H1 (cell line): ENCODE measurements at regions not wholly inside any gene's neighbourhood (a gene's known extent, or its start where the extent isn't known, plus 50 kb on each side); places are given as distances from the start of the nearest gene placed in this dataset.
A peak's percentile ranks its signal among the peaks of the same experiment; 100 is the strongest.

Source experiments
- CTCF ChIA-PET: fragments of 300-600 bp; sonication (Branson Sonifier 250); formaldehyde crosslinking; loops from one replicate; lab custom pipeline; 2021; ENCODE audit not compliant: partially characterized antibody; lab: Charles Lee
- POLR2A ChIA-PET: fragments of 300-600 bp; sonication (Branson Sonifier 250); formaldehyde crosslinking; loops from one replicate; lab custom pipeline; 2021; ENCODE audit warnings: inconsistent platforms; ENCODE audit not compliant: partially characterized antibody; lab: Charles Lee
- DNase-seq, 2 experiments: peaks; one replicate each; pipeline versions ENCODE4 v3.0.0 to v3.0.0-alpha.2; 2010 to 2022; ENCODE audit warnings: low spot score in 2 of 2, low read depth in 1 of 2, mixed read lengths in 1 of 2
- FAIRE-seq: peaks from 2 replicates; lab custom pipeline; 2011; peaks lifted over from hg19 to GRCh38; lab: Jason Lieb, UNC
- H2AFZ ChIP-seq: 2 replicates; pipeline ENCODE4 v1.8.1; 2012; ENCODE audit warnings: low read length, inconsistent platforms
- H2AK5ac ChIP-seq: 2 replicates; pipeline ENCODE4 v1.6.1; 2013; ENCODE audit warnings: low read depth, low read length
- H2BK120ac ChIP-seq: replicated peaks from 2 replicates; pipeline ENCODE3; 2013; ENCODE audit warnings: low read depth, low read length, inconsistent platforms
- H2BK12ac ChIP-seq: 2 replicates; pipeline ENCODE4 v1.6.1; 2013; ENCODE audit warnings: low read depth, low read length
- H2BK15ac ChIP-seq: 2 replicates; pipeline ENCODE4 v1.6.1; 2013; ENCODE audit warnings: low read length
- H2BK20ac ChIP-seq: 2 replicates; pipeline ENCODE4 v1.6.1; 2013; ENCODE audit warnings: low read length
- H2BK5ac ChIP-seq: 2 replicates; pipeline ENCODE4 v1.6.1; 2013; ENCODE audit warnings: low read depth, low read length
- H3K14ac ChIP-seq: 2 replicates; pipeline ENCODE4 v1.6.1; 2013; ENCODE audit warnings: inconsistent platforms; ENCODE audit not compliant: insufficient read length
- H3K18ac ChIP-seq: 2 replicates; pipeline ENCODE4 v1.6.1; 2013; ENCODE audit warnings: low read length; ENCODE audit errors: extremely low read depth
- H3K23ac ChIP-seq: 2 replicates; pipeline ENCODE4 v1.6.1; 2013; ENCODE audit warnings: inconsistent platforms; ENCODE audit not compliant: insufficient read length
- H3K23me2 ChIP-seq: 2 replicates; pipeline ENCODE4 v1.6.1; 2013; ENCODE audit warnings: low read depth, low read length
- H3K27ac ChIP-seq: 2 replicates; pipeline ENCODE4 v1.6.1; 2011; ENCODE audit warnings: low read depth, low read length, inconsistent platforms
- H3K27me3 ChIP-seq, 4 experiments: replicated peaks in 1 of 4; 1 replicate in 1 of 4; 2 replicates in 3 of 4; pipeline versions ENCODE4 v1.6.1 to v1.8.1; 2011 to 2013; ENCODE audit warnings: low read length in 3 of 4, mild to moderate bottlenecking in 3 of 4, inconsistent platforms in 2 of 4, mixed read lengths in 2 of 4, moderate library complexity in 1 of 4; ENCODE audit not compliant: control insufficient read depth in 3 of 4, insufficient read depth in 3 of 4; ENCODE audit errors: extremely low read depth in 1 of 4
- H3K36me3 ChIP-seq, 4 experiments: 2 replicates each; pipeline versions ENCODE4 v1.6.1 to v1.8.1; 2011 to 2013; ENCODE audit warnings: mild to moderate bottlenecking in 4 of 4, low read length in 3 of 4, moderate library complexity in 2 of 4, control low read depth in 1 of 4, inconsistent platforms in 1 of 4; ENCODE audit not compliant: insufficient read depth in 4 of 4, control insufficient read depth in 2 of 4
- H3K4ac ChIP-seq: replicated peaks from 2 replicates; pipeline ENCODE3; 2013; ENCODE audit warnings: low read length, low read depth, mixed read lengths, inconsistent platforms; ENCODE audit not compliant: insufficient read length
- H3K4me1 ChIP-seq, 4 experiments: replicated peaks in 1 of 4; 1 replicate in 1 of 4; 2 replicates in 3 of 4; pipeline versions ENCODE4 v1.6.1 to v1.8.1; 2011 to 2013; ENCODE audit warnings: low read length in 3 of 4, inconsistent platforms in 2 of 4, mixed read lengths in 1 of 4; ENCODE audit not compliant: insufficient read depth in 4 of 4, control insufficient read depth in 3 of 4
- H3K4me2 ChIP-seq, 2 experiments: 2 replicates each; pipeline versions ENCODE4 v1.6.1 to v1.8.1; 2011 to 2013; ENCODE audit warnings: low read depth in 2 of 2, low read length in 2 of 2, control low read depth in 1 of 2, inconsistent platforms in 1 of 2, mild to moderate bottlenecking in 1 of 2; ENCODE audit not compliant: insufficient read depth in 1 of 2
- H3K4me3 ChIP-seq, 4 experiments: fragments of 200-600, 300-600 bp in 1 of 4; sonication (generic), shearing (Covaris generic), sonication (Bioruptor Twin) in 1 of 4; 2 replicates each; pipeline versions ENCODE4 v1.5.1 to v1.8.1; 2011 to 2016; ENCODE audit warnings: low read length in 4 of 4, low read depth in 3 of 4, control low read depth in 2 of 4, inconsistent platforms in 2 of 4, mild to moderate bottlenecking in 2 of 4, mixed read lengths in 1 of 4, moderate library complexity in 1 of 4; ENCODE audit not compliant: insufficient read depth in 2 of 4; ENCODE audit errors: extremely low read depth in 1 of 4
- H3K56ac ChIP-seq: replicated peaks from 2 replicates; pipeline ENCODE3; 2013; ENCODE audit warnings: low read depth, mild to moderate bottlenecking, mixed read lengths, low read length, inconsistent platforms; ENCODE audit not compliant: insufficient read length
- H3K79me1 ChIP-seq: 2 replicates; pipeline ENCODE4 v1.6.1; 2013; ENCODE audit warnings: low read depth, low read length, control low read depth
- H3K79me2 ChIP-seq, 2 experiments: 2 replicates each; pipeline versions ENCODE4 v1.6.1 to v1.8.1; 2012 to 2013; ENCODE audit warnings: low read length in 2 of 2, mild to moderate bottlenecking in 2 of 2, inconsistent platforms in 1 of 2; ENCODE audit not compliant: insufficient read depth in 2 of 2, control insufficient read depth in 1 of 2
- H3K9ac ChIP-seq, 4 experiments: replicated peaks in 1 of 4; 1 replicate in 1 of 4; 2 replicates in 3 of 4; pipeline versions ENCODE4 v1.6.1 to v1.8.1; 2011 to 2013; ENCODE audit warnings: low read depth in 3 of 4, low read length in 3 of 4, control low read depth in 2 of 4, mild to moderate bottlenecking in 2 of 4, moderate library complexity in 2 of 4, inconsistent platforms in 1 of 4; ENCODE audit errors: extremely low read depth in 1 of 4
- H3K9me3 ChIP-seq, 2 experiments: 2 replicates each; pipeline versions ENCODE4 v1.6.1 to v1.8.1; 2012 to 2013; ENCODE audit warnings: mild to moderate bottlenecking in 2 of 2, moderate library complexity in 2 of 2, control low read depth in 1 of 2, inconsistent platforms in 1 of 2, low read depth in 1 of 2, low read length in 1 of 2, mixed read lengths in 1 of 2; ENCODE audit not compliant: insufficient read depth in 2 of 2
- H4K20me1 ChIP-seq, 2 experiments: replicated peaks in 1 of 2; 2 replicates each; pipeline versions ENCODE3 to v1.8.1; 2011 to 2013; ENCODE audit warnings: inconsistent platforms in 2 of 2, low read length in 2 of 2, mild to moderate bottlenecking in 1 of 2; ENCODE audit not compliant: insufficient read depth in 2 of 2, control insufficient read depth in 1 of 2
- H4K5ac ChIP-seq: 2 replicates; pipeline ENCODE4 v1.6.1; 2013; ENCODE audit warnings: low read length, low read depth, mixed read lengths, inconsistent platforms; ENCODE audit not compliant: insufficient read length
- H4K8ac ChIP-seq: 2 replicates; pipeline ENCODE4 v1.8.0; 2013; ENCODE audit warnings: mild to moderate bottlenecking, moderate library complexity, low read length, inconsistent platforms; ENCODE audit not compliant: insufficient read depth; ENCODE audit errors: extremely low read depth
- H4K91ac ChIP-seq: replicated peaks from 2 replicates; pipeline ENCODE3; 2013; ENCODE audit warnings: low read length, mixed read lengths, inconsistent platforms; ENCODE audit not compliant: insufficient read length
- CHD1 ChIP-seq: IDR thresholded peaks from 2 replicates; pipeline ENCODE4 v1.6.1; 2012; ENCODE audit warnings: low read depth, low read length, improper control_type of control experiment
- EGR1 ChIP-seq: IDR thresholded peaks from 2 replicates; pipeline ENCODE4 v1.6.1; 2011; ENCODE audit warnings: low read depth, low read length, borderline replicate concordance
- HDAC6 ChIP-seq: IDR thresholded peaks from one replicate; pipeline ENCODE4 v1.7.1; 2012; ENCODE audit warnings: low read depth, mild to moderate bottlenecking, inconsistent platforms, low read length, moderate library complexity
- JUND ChIP-seq: IDR thresholded peaks from 2 replicates; pipeline ENCODE4 v1.6.1; 2011; ENCODE audit warnings: mild to moderate bottlenecking, improper control_type of control experiment, low read length
- KDM1A ChIP-seq: fragments of 200-600, 300-600 bp; sonication (generic); IDR thresholded peaks from 2 replicates; pipeline ENCODE4 v1.7.1; 2016; ENCODE audit warnings: mild to moderate bottlenecking, low read length, borderline replicate concordance
- RAD21 ChIP-seq, 2 experiments: IDR thresholded peaks in 1 of 2; conservative IDR thresholded peaks in 1 of 2; 2 replicates each; pipeline ENCODE4 v1.6.1; 2011; ENCODE audit warnings: low read depth in 2 of 2, low read length in 2 of 2, improper control_type of control experiment in 1 of 2, inconsistent platforms in 1 of 2, mild to moderate bottlenecking in 1 of 2, moderate library complexity in 1 of 2
- SP4 ChIP-seq: IDR thresholded peaks from 2 replicates; pipeline ENCODE4 v1.6.1; 2012; ENCODE audit warnings: low read length, inconsistent platforms
- WGBS, 2 experiments: shearing (Covaris generic) in 1 of 2; methylation state at CpG; one replicate each; pipeline versions ENCODE4 v1.1.6 to v1.1.7; 2013 to 2015; ENCODE audit warnings: low lambda C conversion rate in 2 of 2, mixed read lengths in 2 of 2, inconsistent platforms in 1 of 2, low coverage in 1 of 2, missing lambda C conversion rate in 1 of 2; ENCODE audit not compliant: insufficient replicate concordance in 2 of 2, insufficient coverage in 1 of 2, insufficient read length in 1 of 2; ENCODE audit errors: extremely low coverage in 1 of 2, missing lambda C conversion rate in 1 of 2; 5-methylcytosine and 5-hydroxymethylcytosine counted together

GRCh38 chr1:209400351-209401220 is 182.9 kb upstream of the CAMK1G start:
- Histone ChIP-seq H3K9me3 (no peaks in the 10 kb centered on the region), H4K5ac (no peak overlapping the region), H3K4me2 (no peak overlapping the region), H3K36me3 (no peaks in the 10 kb centered on the region), H3K27ac (no peak overlapping the region), H3K14ac (no peak overlapping the region), H2BK120ac (peak overlapping the region; percentile 7), H3K56ac (no peak overlapping the region), H4K8ac (no peak overlapping the region), H2BK15ac (no peak overlapping the region), H3K23ac (no peak overlapping the region), H3K27me3 (no peaks in the 10 kb centered on the region), H3K23me2 (no peaks in the 10 kb centered on the region), H2AFZ (no peak overlapping the region), H2BK5ac (0 out of 2 replicates have a peak overlapping the region, but pooled peaks have one; percentile 5), H3K79me2 (no peaks in the 10 kb centered on the region), H3K4me1 (peaks cover 9 to 23% (median 13%) of the 10 kb centered on the region in 4 experiments), H2BK12ac (peak overlapping the region; percentile 19; the same call in 1 of the 2 replicates), H4K91ac (no peak overlapping the region), H3K4ac (no peak overlapping the region), H4K20me1 (no peaks in the 10 kb centered on the region), H2BK20ac (no peak overlapping the region), H3K18ac (no peak overlapping the region), H3K4me3 (no peak overlapping the region), H2AK5ac (no peak overlapping the region), H3K79me1 (no peaks in the 10 kb centered on the region), H3K9ac (no peak overlapping the region)
- 85% methylated on average over 7 of the region's 7 CpGs; no CpG with 5 or more reads in 1 of the 2 experiments for WGBS, 2 experiments
- POLR2A ChIA-PET, result no interaction called here
- FAIRE-seq (peak; percentile 58), DNase-seq (no peak)
- TF ChIP-seq RAD21 (IDR thresholded peaks at IDR 0.05 in 1 of 2, conservative IDR thresholded peaks at IDR 0.05 in 1 of 2; ENCODE audit: low read depth in 2 of 2, low read length in 2 of 2), result no peak
- no peak for TF ChIP-seq EGR1
- TF ChIP-seq CHD1, result no peak
- TF ChIP-seq KDM1A, result no peak
- TF ChIP-seq JUND, result no peak
- no peak for TF ChIP-seq SP4
- no peak for TF ChIP-seq HDAC6
- CTCF ChIA-PET, result interaction anchor here (1.0 to 1.3 kb wide), 3 partner anchors 18 to 166 kb away, joined by 3 to 6 read pairs (median 3); no protein-coding TSS in a partner anchor
